SK-N-SH (cell line): ENCODE measurements at regions not wholly inside any gene's neighbourhood (a gene's known extent, or its start where the extent isn't known, plus 50 kb on each side); places are given as distances from the start of the nearest gene placed in this dataset.

Experiments
- CTCF ChIA-PET: fragments of 300-600, 350-600 bp; formaldehyde crosslinking; extraction: SDS; loops from one replicate; lab custom pipeline; 2021; lab: Yijun Ruan, JAX
- POLR2A ChIA-PET: fragments of 350-600 bp; sonication (Branson Sonifier 250); formaldehyde crosslinking; extraction: SDS; loops from one replicate; lab custom pipeline; 2020; ENCODE audit warnings: antibody characterized with exemption, inconsistent platforms; lab: Yijun Ruan, JAX
- DNase-seq: peaks from one replicate; pipeline ENCODE4 v3.0.0; 2012
- H2AFZ ChIP-seq: fragments of 200-600 bp; sonication (generic); 2 replicates; pipeline ENCODE4 v1.8.1; 2016; ENCODE audit warnings: antibody characterized with exemption, mild to moderate bottlenecking, low read depth
- H3F3A ChIP-seq: fragments of 200-600 bp; sonication (generic); replicated peaks from 2 replicates; pipeline ENCODE3; 2016; ENCODE audit warnings: antibody characterized with exemption, mild to moderate bottlenecking; ENCODE audit not compliant: insufficient read depth
- H3K27ac ChIP-seq, 2 experiments: fragments of 200-500 bp in 1 of 2; fragments of 200-600 bp in 1 of 2; sonication (Bioruptor generic) in 1 of 2; sonication (generic), shearing (Covaris generic) in 1 of 2; 2 replicates each; pipeline versions ENCODE4 v1.5.1 to v1.6.1; 2014 to 2016; ENCODE audit warnings: low read depth in 2 of 2, inconsistent platforms in 1 of 2, low read length in 1 of 2, mild to moderate bottlenecking in 1 of 2, mixed read lengths in 1 of 2
- H3K27me3 ChIP-seq: fragments of 200-600 bp; sonication (generic), shearing (Covaris generic); 2 replicates; pipeline ENCODE4 v1.6.1; 2016; ENCODE audit warnings: mixed run types; ENCODE audit not compliant: insufficient read depth
- H3K36me3 ChIP-seq, 2 experiments: fragments of 200-500 bp in 1 of 2; fragments of 200-600 bp in 1 of 2; sonication (Bioruptor generic) in 1 of 2; sonication (generic) in 1 of 2; replicated peaks in 1 of 2; 2 replicates each; pipeline versions ENCODE3 to v1.5.1; 2014 to 2016; ENCODE audit warnings: low read length in 1 of 2, mild to moderate bottlenecking in 1 of 2; ENCODE audit not compliant: insufficient read depth in 2 of 2, control insufficient read depth in 1 of 2
- H3K4me1 ChIP-seq, 2 experiments: fragments of 200-500 bp in 1 of 2; fragments of 200-600 bp in 1 of 2; sonication (Bioruptor generic) in 1 of 2; sonication (generic), shearing (Covaris generic) in 1 of 2; 2 replicates each; pipeline versions ENCODE4 v1.5.1 to v1.6.1; 2014 to 2016; ENCODE audit warnings: low read depth in 1 of 2, low read length in 1 of 2, mixed run types in 1 of 2; ENCODE audit not compliant: insufficient read depth in 2 of 2, control insufficient read depth in 1 of 2
- H3K4me2 ChIP-seq: fragments of 200-600 bp; sonication (generic), shearing (Covaris generic); 2 replicates; pipeline ENCODE4 v1.6.1; 2017; ENCODE audit warnings: mixed run types
- H3K4me3 ChIP-seq, 2 experiments: fragments of 200-500 bp in 1 of 2; fragments of 200-600 bp in 1 of 2; sonication (Bioruptor generic) in 1 of 2; sonication (generic), shearing (Covaris generic) in 1 of 2; 2 replicates each; pipeline versions ENCODE4 v1.5.1 to v1.8.1; 2014 to 2016; ENCODE audit warnings: low read depth in 2 of 2, inconsistent platforms in 1 of 2, low read length in 1 of 2, mild to moderate bottlenecking in 1 of 2, mixed read lengths in 1 of 2, moderate library complexity in 1 of 2
- H3K79me2 ChIP-seq: fragments of 200-600 bp; sonication (generic); 2 replicates; pipeline ENCODE4 v1.8.1; 2017; ENCODE audit warnings: mild to moderate bottlenecking; ENCODE audit not compliant: insufficient read depth
- H3K9ac ChIP-seq: fragments of 200-600 bp; sonication (generic); 2 replicates; pipeline ENCODE4 v1.6.1; 2017; ENCODE audit warnings: mixed run types
- H3K9me2 ChIP-seq: fragments of 200-600 bp; sonication (generic); 2 replicates; pipeline ENCODE4 v1.6.1; 2017; ENCODE audit warnings: mixed run types
- H3K9me3 ChIP-seq: fragments of 200-600 bp; sonication (generic); 2 replicates; pipeline ENCODE4 v1.6.1; 2017; ENCODE audit warnings: mixed run types, mild to moderate bottlenecking, moderate library complexity
- H4K20me1 ChIP-seq: fragments of 200-600 bp; sonication (generic); 2 replicates; pipeline ENCODE4 v1.6.1; 2017; ENCODE audit warnings: mild to moderate bottlenecking, mixed run types; ENCODE audit not compliant: insufficient read depth
- ELF1 ChIP-seq: IDR thresholded peaks from 2 replicates; pipeline ENCODE4 v1.4.0; 2012
- EP300 ChIP-seq, 2 experiments: IDR thresholded peaks; 2 replicates each; pipeline versions ENCODE4 v1.4.0 to v1.6.1; 2012; ENCODE audit warnings: borderline replicate concordance in 1 of 2, low read depth in 1 of 2, low read length in 1 of 2
- EZH2phosphoT487 ChIP-seq: fragments of 200-600 bp; sonication (generic); IDR thresholded peaks from 2 replicates; pipeline ENCODE4 v1.6.1; 2017; ENCODE audit warnings: low read depth, mixed run types, mild to moderate bottlenecking, antibody characterized with exemption, moderate library complexity, borderline replicate concordance
- FOXJ3 ChIP-seq: sonication (generic); formaldehyde crosslinking; IDR thresholded peaks from 2 replicates; pipeline ENCODE4 v1.5.1; 2020; ENCODE audit warnings: mild to moderate bottlenecking, missing genetic modification reagents
- GABPA ChIP-seq: IDR thresholded peaks from 2 replicates; pipeline ENCODE4 v1.4.0; 2012; ENCODE audit warnings: low read depth, mild to moderate bottlenecking
- GATA2 ChIP-seq: sonication (generic); formaldehyde crosslinking; IDR thresholded peaks from 2 replicates; pipeline ENCODE4 v1.5.0; 2020; ENCODE audit warnings: mild to moderate bottlenecking, missing genetic modification reagents
- RCOR1 ChIP-seq: fragments of 150-350 bp; IDR thresholded peaks from 2 replicates; pipeline ENCODE4 v1.6.1; 2017; ENCODE audit warnings: antibody characterized with exemption, low read length
- RXRA ChIP-seq: IDR thresholded peaks from 2 replicates; pipeline ENCODE4 v1.4.0; 2012; ENCODE audit warnings: low read depth, mild to moderate bottlenecking, borderline replicate concordance
- WGBS: methylation state at CpG from one replicate; pipeline ENCODE4 v1.1.6; 2017; ENCODE audit warnings: low lambda C conversion rate; 5-methylcytosine and 5-hydroxymethylcytosine counted together
- TF ChIP-seq, protein P1 (sequence below): IDR thresholded peaks from 2 replicates; pipeline ENCODE4 v1.6.1; 2012; ENCODE audit warnings: mild to moderate bottlenecking, low read depth, low read length, moderate library complexity

DNA sequence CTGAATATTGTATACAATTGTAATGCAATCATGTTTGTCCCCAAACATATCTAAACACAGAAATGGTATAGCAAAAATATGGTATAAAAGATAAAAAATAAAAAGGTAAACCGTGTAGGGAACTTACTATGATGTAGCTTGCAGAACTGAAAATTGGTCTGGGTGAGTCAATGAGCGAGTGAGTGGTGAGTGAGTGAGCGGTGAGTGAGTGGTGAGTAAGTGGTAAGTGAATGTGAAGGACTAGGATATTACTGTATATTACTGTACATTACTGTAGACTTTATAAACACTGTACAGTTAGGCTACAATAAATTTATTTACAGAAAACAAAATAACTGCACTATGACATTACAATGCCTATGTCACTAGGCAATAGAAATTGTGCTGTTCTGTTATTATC is 1163.2 kb upstream of the SORCS1 start:
- H3K9ac ChIP-seq: no peak overlapping the region
- no peaks in the 10 kb centered on the region for H3K36me3 ChIP-seq
- no peaks in the 10 kb centered on the region for H3K27me3 ChIP-seq
- H3K4me3 ChIP-seq: no peak overlapping the region
- no peaks in the 10 kb centered on the region for H3F3A ChIP-seq
- H3K79me2 ChIP-seq: no peaks in the 10 kb centered on the region
- no peaks in the 10 kb centered on the region for H4K20me1 ChIP-seq
- POLR2A ChIA-PET: no interaction called here
- no peak overlapping the region for H3K4me2 ChIP-seq
- CTCF ChIA-PET: no interaction called here
- H3K27ac ChIP-seq: no peak overlapping the region
- TF ChIP-seq RCOR1 (no peak), ELF1 (no peak), FOXJ3 (CRISPR knock-in tag) (no peak), RXRA (no peak), GATA2 (CRISPR knock-in tag) (no peak)
- TF ChIP-seq, all 33 proteins: peak for 0
- no peak overlapping the region for H2AFZ ChIP-seq
- H3K4me1 ChIP-seq: peaks cover 0 to 4% of the 10 kb centered on the region in 2 experiments; a peak in 1 of 4 replicates
- H3K9me3 ChIP-seq: no peaks in the 10 kb centered on the region
- 50% methylated on average over 3 of the region's 3 CpGs for WGBS
- no peak for DNase-seq
- no peaks in the 10 kb centered on the region for H3K9me2 ChIP-seq

- Histone ChIP-seq H3K4me1 (peaks cover 0 to 4% of the 10 kb centered on the region in 2 experiments; a peak in 1 of 4 replicates), H3K36me3 (no peaks in the 10 kb centered on the region), H2AFZ (no peak overlapping the region), H3K4me2 (no peak overlapping the region), H3K79me2 (no peaks in the 10 kb centered on the region), H3F3A (no peaks in the 10 kb centered on the region), H3K27ac (no peak overlapping the region), H4K20me1 (no peaks in the 10 kb centered on the region), H3K9me2 (no peaks in the 10 kb centered on the region), H3K9me3 (no peaks in the 10 kb centered on the region), H3K4me3 (no peak overlapping the region), H3K9ac (no peak overlapping the region), H3K27me3 (no peaks in the 10 kb centered on the region)
- 53% methylated on average over 3 of the region's 3 CpGs for WGBS
- no peak for DNase-seq
- TF ChIP-seq EZH2phosphoT487 (no peak), GABPA (no peak), GATA2 (CRISPR knock-in tag) (no peak), EP300 (IDR thresholded peaks at IDR 0.05; ENCODE audit: borderline replicate concordance in 1 of 2, low read depth in 1 of 2, low read length in 1 of 2) (no peak)
- TF ChIP-seq, protein P1, sequence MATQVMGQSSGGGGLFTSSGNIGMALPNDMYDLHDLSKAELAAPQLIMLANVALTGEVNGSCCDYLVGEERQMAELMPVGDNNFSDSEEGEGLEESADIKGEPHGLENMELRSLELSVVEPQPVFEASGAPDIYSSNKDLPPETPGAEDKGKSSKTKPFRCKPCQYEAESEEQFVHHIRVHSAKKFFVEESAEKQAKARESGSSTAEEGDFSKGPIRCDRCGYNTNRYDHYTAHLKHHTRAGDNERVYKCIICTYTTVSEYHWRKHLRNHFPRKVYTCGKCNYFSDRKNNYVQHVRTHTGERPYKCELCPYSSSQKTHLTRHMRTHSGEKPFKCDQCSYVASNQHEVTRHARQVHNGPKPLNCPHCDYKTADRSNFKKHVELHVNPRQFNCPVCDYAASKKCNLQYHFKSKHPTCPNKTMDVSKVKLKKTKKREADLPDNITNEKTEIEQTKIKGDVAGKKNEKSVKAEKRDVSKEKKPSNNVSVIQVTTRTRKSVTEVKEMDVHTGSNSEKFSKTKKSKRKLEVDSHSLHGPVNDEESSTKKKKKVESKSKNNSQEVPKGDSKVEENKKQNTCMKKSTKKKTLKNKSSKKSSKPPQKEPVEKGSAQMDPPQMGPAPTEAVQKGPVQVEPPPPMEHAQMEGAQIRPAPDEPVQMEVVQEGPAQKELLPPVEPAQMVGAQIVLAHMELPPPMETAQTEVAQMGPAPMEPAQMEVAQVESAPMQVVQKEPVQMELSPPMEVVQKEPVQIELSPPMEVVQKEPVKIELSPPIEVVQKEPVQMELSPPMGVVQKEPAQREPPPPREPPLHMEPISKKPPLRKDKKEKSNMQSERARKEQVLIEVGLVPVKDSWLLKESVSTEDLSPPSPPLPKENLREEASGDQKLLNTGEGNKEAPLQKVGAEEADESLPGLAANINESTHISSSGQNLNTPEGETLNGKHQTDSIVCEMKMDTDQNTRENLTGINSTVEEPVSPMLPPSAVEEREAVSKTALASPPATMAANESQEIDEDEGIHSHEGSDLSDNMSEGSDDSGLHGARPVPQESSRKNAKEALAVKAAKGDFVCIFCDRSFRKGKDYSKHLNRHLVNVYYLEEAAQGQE: no peak
- POLR2A ChIA-PET: no interaction called here
- CTCF ChIA-PET: no interaction called here
These were observed 1158.8 kb upstream of the SORCS1 start for GRCh38 chr10:108323274-108323798.
